ENCODE measurements at regions not wholly inside any gene's neighbourhood (a gene's known extent, or its start where the extent isn't known, plus 50 kb on each side); places are given as distances from the start of the nearest gene placed in this dataset.
"Not testable (repeated sequence)": the region's sequence is repeated elsewhere in the genome, so short reads cannot be mapped to it uniquely, and the experiment has no call there.

DNA sequence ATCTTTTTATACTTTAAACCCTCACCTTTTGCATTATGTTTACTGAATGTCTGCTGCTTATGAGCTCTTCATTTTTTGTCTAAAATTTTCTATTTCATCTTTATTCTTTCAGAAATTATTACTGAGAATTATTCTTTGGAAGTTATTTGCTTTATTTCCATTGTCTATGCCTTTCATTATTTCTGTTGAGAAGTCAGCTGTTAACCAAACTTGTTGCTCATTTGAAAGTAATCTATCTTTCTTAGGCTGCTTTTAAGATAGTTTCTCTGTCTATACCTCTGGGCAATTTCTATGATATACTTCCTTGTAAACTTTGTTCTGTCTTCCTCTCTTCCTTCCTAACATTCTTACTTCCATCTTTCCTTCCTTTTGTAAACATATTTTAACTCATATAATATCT lies 1165.9 kb upstream of the CELF2 start:
- no peak for ATAC-seq (replicated peaks)
- no peaks in the 10 kb centered on the region for H3K4me1 Mint-ChIP-seq
- H3K27ac Mint-ChIP-seq: no peak overlapping the region
- H3K4me3 Mint-ChIP-seq: no peak overlapping the region
- H3K36me3 Mint-ChIP-seq (ENCODE audit: low read depth): no peaks in the 10 kb centered on the region
- no peaks in the 10 kb centered on the region for H3K27me3 Mint-ChIP-seq
- H3K9me3 Mint-ChIP-seq: peaks cover 17% of the 10 kb centered on the region

DNA sequence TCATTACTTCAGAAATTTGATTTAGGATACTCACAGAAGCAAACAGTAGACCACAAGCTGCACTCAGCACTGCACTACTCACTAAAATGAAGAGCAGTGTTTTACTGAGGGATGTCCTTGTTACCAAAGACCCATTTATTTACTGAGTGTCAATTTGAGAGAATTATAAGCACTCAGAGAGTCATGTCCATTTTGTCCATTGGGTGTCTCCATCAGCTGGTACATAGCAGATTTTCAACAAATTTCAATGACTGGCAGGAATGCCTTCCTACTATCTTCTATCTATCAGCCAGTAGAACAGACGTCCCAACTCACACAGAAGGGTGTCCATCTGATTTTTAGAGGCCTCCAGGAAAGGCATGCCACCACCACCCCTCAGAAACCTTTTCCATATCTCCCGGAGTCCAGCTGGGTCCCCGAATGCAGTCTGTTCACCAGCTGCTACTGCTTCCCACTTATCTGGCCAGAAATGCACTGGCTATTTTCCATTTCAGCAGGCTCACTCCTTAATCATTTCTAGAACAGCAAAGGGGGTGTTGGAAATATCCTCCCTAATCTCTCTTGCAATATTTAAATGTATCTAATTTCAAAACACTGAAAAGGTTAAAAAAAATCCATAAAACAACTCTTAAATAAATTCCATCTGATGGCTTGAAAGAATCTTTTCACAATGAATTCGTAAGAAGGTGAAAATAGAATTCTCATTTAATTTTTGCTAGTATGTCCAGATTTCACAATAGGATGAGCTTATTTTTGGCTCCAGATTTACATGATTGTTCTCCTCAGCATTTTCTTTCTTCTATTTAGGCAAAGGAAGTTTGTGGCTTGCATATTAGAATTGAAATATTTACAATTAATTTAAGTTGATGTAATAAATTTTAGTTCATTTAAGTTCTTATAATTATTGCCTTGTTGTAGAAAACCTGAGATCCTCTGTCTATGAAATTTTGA lies 1164.0 kb upstream of the CELF2 start:
- Mint-ChIP-seq H3K4me3 (no peak overlapping the region), H3K9me3 (peaks cover 14% of the 10 kb centered on the region), H3K27me3 (no peaks in the 10 kb centered on the region)

DNA sequence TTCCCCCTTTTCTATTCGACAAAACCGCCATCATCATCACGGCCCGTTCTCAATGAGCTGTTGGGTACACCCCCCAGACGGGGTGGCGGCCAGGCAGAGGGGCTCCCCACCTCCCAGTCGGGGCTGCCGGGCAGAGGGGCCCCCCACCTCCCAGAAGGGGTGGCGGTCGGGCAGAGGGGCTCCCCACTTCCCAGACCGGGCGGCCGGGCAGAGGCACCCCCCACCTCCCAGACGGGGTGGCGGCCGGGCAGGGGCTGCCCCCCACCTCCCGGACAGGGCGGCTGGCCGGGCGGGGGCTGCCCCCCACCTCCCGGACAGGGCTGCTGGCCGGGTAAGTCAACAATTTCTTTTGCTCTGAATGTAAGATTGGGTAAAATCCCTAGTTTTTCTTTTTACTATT lies 1162.2 kb upstream of the CELF2 start:
- peaks cover 14% of the 10 kb centered on the region for H3K9me3 Mint-ChIP-seq
- not testable (repeated sequence) for H3K4me1 Mint-ChIP-seq; H3K27ac Mint-ChIP-seq; ATAC-seq (replicated peaks); H3K4me3 Mint-ChIP-seq; H3K27me3 Mint-ChIP-seq; H3K36me3 Mint-ChIP-seq (ENCODE audit: low read depth)

More for the DNA sequence above, 1164.0 kb upstream of the CELF2 start:
- no peak for ATAC-seq (replicated peaks)
- Mint-ChIP-seq H3K4me1 (no peaks in the 10 kb centered on the region), H3K36me3 (ENCODE audit: low read depth) (no peaks in the 10 kb centered on the region), H3K27ac (no peak overlapping the region)

DNA sequence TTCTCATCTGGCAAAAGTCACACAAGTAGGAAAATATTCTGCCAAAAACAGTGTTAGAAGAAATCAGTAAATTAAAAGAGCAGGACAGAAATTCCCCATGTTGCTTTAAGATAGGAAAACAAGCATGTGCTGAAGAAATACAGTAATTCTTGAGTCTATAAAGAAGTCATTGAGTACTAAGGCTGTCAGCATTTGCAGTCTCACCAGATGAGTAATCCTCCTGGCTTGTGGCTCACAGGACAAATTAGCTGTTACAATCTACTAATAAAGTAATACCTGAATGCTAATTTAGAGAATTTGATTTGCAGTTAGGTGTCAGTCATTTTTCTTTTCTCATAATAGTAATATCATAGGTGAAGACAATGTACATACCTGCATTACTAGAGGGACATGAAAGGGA lies 1158.9 kb upstream of the CELF2 start:
- Mint-ChIP-seq H3K36me3 (ENCODE audit: low read depth) (no peaks in the 10 kb centered on the region), H3K4me1 (no peaks in the 10 kb centered on the region), H3K27ac (no peak overlapping the region), H3K9me3 (peaks cover 3% of the 10 kb centered on the region), H3K27me3 (no peaks in the 10 kb centered on the region), H3K4me3 (no peak overlapping the region)
- no peak for ATAC-seq (replicated peaks)

DNA sequence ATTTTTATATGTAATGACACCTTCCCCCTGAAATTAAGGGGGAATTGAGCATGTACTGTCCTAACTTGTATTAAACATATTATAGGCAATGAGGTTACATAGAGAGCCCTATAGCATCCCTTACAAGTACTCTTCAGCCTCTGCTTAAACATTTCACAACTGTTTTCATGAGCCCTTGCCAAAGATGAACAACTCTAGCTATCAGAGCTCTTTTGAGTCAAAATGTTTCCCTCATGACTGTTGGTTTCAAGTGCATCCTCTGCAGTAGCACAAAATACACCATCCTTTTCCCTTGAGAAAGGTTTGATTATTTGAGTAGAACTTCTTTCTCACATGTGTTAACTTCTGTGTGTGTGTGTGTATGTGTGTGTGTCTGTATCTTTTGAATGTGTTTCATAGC lies 1157.6 kb upstream of the CELF2 start:
- no peak for ATAC-seq (replicated peaks)
- Mint-ChIP-seq H3K9me3 (peaks cover 3% of the 10 kb centered on the region), H3K36me3 (ENCODE audit: low read depth) (no peaks in the 10 kb centered on the region), H3K4me3 (no peak overlapping the region), H3K4me1 (no peaks in the 10 kb centered on the region), H3K27me3 (no peaks in the 10 kb centered on the region), H3K27ac (no peak overlapping the region)

DNA sequence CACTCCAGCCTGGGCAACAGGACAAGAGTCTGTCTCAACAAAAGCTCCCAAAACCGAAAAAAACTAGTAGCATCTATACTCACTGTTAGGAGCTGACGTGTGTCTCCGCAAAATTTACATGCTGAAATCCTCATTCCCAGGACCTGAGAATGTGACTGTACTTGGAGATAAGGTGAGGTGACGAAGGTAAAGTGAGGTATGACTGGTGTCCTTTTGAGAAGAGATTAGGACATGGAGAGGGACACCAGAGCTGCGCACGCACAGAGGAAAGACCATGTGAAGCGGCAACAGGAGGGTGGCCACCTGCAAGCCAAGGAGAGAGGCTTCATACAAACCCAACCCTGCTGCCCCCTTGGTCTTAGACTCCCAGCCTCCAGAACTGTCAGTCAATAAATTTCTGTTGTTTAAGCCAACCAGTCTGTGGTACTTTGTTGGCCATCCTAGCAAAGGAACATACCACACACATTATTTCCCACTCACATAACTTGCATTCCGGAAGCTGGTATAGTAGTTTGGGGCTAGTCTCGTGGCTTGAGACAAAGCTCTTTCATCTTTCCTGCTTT lies 1154.0 kb upstream of the CELF2 start:
- Mint-ChIP-seq H3K36me3 (ENCODE audit: low read depth) (no peaks in the 10 kb centered on the region), H3K9me3 (no peaks in the 10 kb centered on the region), H3K4me1 (no peaks in the 10 kb centered on the region), H3K27ac (no peak overlapping the region), H3K4me3 (no peak overlapping the region), H3K27me3 (no peaks in the 10 kb centered on the region)
- no peak for ATAC-seq (replicated peaks)

DNA sequence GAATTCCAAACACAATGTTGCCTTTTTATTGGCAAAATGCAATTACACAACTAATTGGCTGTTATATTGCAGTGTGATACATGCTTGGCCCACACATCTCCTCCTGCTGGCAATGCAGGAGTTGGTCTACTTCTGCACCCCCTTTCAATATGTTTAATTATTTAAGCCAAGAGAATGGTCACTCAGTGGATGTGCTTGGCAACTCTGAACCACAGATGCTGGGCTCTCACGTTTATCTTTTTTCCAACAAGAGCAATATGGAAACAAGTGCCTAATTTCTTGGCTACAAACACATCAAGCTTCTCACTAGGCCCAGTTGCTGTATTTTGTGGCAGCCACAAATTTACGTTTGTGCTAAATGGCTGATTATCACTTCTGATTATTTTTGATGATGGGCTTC lies 1149.2 kb upstream of the CELF2 start:
- H3K9me3 Mint-ChIP-seq: no peaks in the 10 kb centered on the region
- no peaks in the 10 kb centered on the region for H3K36me3 Mint-ChIP-seq (ENCODE audit: low read depth)
- no peak overlapping the region for H3K27ac Mint-ChIP-seq
- H3K4me1 Mint-ChIP-seq: no peaks in the 10 kb centered on the region
- ATAC-seq (replicated peaks): no peak
- H3K4me3 Mint-ChIP-seq: no peak overlapping the region
- H3K27me3 Mint-ChIP-seq: peaks cover 9% of the 10 kb centered on the region

DNA sequence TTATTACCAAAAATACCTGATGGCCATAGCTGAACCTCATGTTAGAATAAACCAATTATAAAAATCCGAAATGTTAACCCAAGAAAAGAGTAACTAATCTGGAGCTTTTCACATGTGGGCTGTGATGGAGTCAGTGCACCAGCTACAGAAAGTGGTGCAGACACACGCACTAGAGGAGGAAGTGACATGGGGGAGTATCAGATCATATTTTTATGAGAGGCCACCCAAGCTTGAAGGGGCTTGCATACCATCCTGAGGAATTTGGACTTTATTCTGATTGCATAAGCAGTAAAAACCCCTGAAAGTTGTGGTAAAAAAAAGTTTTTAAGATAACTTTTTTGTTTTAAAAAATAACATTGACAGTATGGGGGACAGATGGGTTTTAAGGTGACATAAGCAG lies 1148.5 kb upstream of the CELF2 start:
- H3K4me3 Mint-ChIP-seq: no peak overlapping the region
- no peak overlapping the region for H3K27ac Mint-ChIP-seq
- no peak for ATAC-seq (replicated peaks)
- no peaks in the 10 kb centered on the region for H3K36me3 Mint-ChIP-seq (ENCODE audit: low read depth)
- no peaks in the 10 kb centered on the region for H3K9me3 Mint-ChIP-seq
- no peaks in the 10 kb centered on the region for H3K4me1 Mint-ChIP-seq
- H3K27me3 Mint-ChIP-seq: peaks cover 9% of the 10 kb centered on the region

DNA sequence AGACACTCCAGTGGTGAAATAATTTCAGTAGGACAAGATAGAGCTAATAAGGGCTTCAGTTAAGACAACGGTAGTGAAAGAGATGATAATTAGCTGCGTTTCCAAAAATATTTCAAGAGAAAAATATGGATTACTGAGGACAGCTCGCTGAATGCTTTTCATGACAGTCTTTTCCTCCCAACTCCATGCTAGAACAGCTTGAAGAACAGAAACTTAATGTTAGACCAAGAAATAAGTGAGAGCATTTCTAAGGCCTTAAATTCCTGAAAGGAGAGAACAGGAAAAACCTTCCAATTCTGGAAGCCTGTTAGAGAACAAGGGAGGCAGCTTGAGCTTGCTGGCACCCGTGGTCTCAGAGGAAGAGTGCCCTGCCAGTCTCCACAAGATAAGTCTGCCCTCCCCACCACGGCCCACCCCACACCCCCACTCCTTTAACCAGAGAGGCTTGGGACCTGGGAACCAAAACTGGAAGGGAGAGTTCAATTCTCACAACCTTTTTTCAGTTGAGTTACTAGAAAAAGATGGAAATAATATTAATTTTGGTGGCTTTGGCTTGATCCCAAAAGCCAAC lies 1148.0 kb upstream of the CELF2 start:
- H3K4me3 Mint-ChIP-seq: no peak overlapping the region
- ATAC-seq (replicated peaks): no peak
- no peaks in the 10 kb centered on the region for H3K36me3 Mint-ChIP-seq (ENCODE audit: low read depth)
- no peaks in the 10 kb centered on the region for H3K9me3 Mint-ChIP-seq
- peaks cover 9% of the 10 kb centered on the region for H3K27me3 Mint-ChIP-seq
- no peaks in the 10 kb centered on the region for H3K4me1 Mint-ChIP-seq
- H3K27ac Mint-ChIP-seq: no peak overlapping the region

DNA sequence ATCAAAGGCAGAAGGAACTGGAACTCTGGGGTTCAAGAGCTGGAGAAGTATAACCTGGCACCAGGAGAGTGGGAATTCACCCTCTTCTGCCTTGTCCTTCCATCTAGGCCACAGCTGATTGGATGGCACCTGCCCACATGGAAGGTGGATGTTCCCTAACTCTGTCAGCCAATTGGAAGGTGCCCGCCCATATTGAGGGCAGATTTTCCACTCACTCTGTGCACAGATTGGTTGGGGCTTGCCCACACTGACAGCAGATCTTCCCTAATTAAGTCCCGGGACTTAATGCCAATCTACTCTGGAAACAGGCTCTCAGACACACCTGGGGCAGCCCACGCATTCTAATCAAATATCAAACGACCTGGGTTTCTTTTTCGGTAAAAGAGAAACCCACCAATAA lies 1142.3 kb upstream of the CELF2 start:
- Mint-ChIP-seq H3K27me3 (no peaks in the 10 kb centered on the region), H3K4me1 (no peaks in the 10 kb centered on the region)
- no peak for ATAC-seq (replicated peaks)

DNA sequence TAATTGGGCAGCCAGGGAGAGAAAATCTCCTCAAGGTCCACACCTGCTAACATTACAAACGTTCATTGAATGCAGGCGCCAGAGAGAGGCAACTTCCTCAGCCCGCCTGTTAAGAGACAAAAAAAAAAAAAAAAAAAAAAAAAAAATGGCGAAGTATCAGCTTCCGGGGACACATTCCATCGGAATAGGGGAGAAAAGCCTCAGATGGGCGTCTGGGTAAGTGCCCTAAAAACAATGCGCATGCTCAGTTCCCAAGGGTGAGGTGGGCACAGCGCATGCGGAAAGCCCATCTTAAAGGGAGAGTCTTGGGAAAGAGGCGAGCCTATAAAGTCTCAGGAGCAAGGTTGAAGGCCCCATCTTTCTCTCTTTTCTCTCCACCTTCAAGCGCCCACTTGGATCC lies 1139.7 kb upstream of the CELF2 start:
- no peaks in the 10 kb centered on the region for H3K4me1 Mint-ChIP-seq
- no peaks in the 10 kb centered on the region for H3K9me3 Mint-ChIP-seq
- H3K27me3 Mint-ChIP-seq: no peaks in the 10 kb centered on the region
- H3K36me3 Mint-ChIP-seq (ENCODE audit: low read depth): no peaks in the 10 kb centered on the region
- H3K27ac Mint-ChIP-seq: no peak overlapping the region
- no peak overlapping the region for H3K4me3 Mint-ChIP-seq
- ATAC-seq (replicated peaks): no peak

More for the DNA sequence above, 1142.3 kb upstream of the CELF2 start:
- Mint-ChIP-seq H3K36me3 (ENCODE audit: low read depth) (no peaks in the 10 kb centered on the region), H3K4me3 (no peak overlapping the region), H3K27ac (no peak overlapping the region), H3K9me3 (no peaks in the 10 kb centered on the region)

DNA sequence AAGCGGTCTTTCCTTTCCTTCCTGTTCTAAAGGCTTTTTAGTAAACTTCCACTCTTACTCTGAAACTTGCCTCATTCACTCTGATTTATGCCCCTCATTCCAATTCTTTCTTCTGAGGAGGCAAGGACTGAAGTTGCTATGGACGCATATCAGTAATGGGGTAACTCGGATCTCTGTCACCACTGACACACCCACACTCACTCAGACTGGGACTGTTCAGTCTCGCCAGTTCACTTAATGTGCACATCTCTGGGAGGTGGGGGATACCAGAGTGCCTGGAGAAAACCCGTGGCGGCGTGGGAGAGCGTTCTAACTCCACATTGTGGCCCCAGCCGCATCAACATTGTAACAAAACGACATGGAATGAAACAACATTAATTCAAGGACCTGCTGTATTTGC lies 1139.3 kb upstream of the CELF2 start:
- Mint-ChIP-seq H3K27me3 (no peaks in the 10 kb centered on the region), H3K9me3 (no peaks in the 10 kb centered on the region), H3K27ac (no peak overlapping the region), H3K4me1 (no peaks in the 10 kb centered on the region), H3K36me3 (ENCODE audit: low read depth) (no peaks in the 10 kb centered on the region), H3K4me3 (no peak overlapping the region)
- no peak for ATAC-seq (replicated peaks)

DNA sequence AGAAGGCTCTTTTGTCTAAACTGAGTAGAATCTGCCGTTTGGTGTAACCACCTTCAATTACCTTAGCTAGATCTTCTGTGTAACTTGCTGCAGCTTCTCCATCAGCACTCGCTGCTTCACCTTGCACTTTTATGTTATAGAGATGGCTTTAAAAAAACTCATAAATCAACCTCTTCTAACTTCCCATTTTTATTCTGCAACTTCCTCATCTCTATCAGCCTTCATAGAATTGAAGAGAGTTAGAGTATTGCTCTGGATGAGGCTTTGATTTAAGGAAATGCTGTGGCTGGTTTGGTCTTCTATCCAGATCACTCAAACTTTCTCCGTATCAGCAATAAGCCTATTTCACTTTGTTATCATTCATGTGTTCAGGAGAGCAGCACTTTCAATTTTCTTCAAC lies 1131.9 kb upstream of the CELF2 start:
- peaks cover 6% of the 10 kb centered on the region for H3K27me3 Mint-ChIP-seq
- no peaks in the 10 kb centered on the region for H3K36me3 Mint-ChIP-seq (ENCODE audit: low read depth)
- no peaks in the 10 kb centered on the region for H3K9me3 Mint-ChIP-seq
- H3K4me1 Mint-ChIP-seq: no peaks in the 10 kb centered on the region
- H3K4me3 Mint-ChIP-seq: no peak overlapping the region
- ATAC-seq (replicated peaks): no peak
- no peak overlapping the region for H3K27ac Mint-ChIP-seq

DNA sequence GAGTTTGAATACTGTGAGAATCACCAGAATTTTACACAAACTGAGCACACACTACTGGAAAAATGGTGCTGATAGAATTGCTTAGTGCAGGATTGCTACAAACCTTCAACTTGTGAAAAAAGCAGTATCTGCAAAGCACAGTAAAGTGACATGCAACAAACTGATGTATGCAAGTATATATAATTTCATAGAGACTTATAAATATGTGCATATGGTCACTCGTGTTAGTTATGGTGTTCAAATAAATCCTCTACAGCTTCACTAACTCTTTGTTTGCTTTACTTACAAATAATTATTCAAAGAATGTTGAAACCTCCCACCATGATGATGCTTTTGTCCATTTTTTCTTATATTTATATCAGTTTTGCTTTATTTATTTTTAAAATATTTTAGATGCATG lies 1130.9 kb upstream of the CELF2 start:
- no peaks in the 10 kb centered on the region for H3K36me3 Mint-ChIP-seq (ENCODE audit: low read depth)

DNA sequence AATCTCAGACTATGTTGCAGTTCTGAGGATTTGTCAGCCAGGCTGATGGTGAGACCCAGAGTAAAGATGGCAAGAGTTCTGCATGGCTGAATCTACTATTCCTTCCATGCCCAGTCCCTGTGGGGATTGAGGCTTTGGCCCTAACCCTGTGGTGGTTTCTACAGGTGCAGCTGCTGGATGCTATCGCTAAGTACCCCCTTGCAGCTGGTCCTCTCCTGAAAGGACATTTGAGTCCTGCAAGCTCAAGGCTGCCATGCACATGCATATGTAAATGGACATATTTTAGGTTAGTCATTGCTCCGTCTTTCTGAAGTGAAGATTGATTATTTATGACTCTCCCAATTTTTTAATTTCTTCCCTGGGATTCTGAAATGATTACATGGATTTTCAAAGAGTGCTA lies 1122.2 kb upstream of the CELF2 start:
- no peaks in the 10 kb centered on the region for H3K36me3 Mint-ChIP-seq (ENCODE audit: low read depth)
- no peak overlapping the region for H3K4me3 Mint-ChIP-seq
- H3K4me1 Mint-ChIP-seq: no peaks in the 10 kb centered on the region
- H3K9me3 Mint-ChIP-seq: no peaks in the 10 kb centered on the region
- H3K27me3 Mint-ChIP-seq: peaks cover 5% of the 10 kb centered on the region
- ATAC-seq (replicated peaks): no peak
- no peak overlapping the region for H3K27ac Mint-ChIP-seq

More for the DNA sequence above, 1130.9 kb upstream of the CELF2 start:
- H3K27ac Mint-ChIP-seq: no peak overlapping the region
- peaks cover 9% of the 10 kb centered on the region for H3K27me3 Mint-ChIP-seq
- H3K4me3 Mint-ChIP-seq: no peak overlapping the region
- no peaks in the 10 kb centered on the region for H3K4me1 Mint-ChIP-seq
- H3K9me3 Mint-ChIP-seq: no peaks in the 10 kb centered on the region
- ATAC-seq (replicated peaks): no peak

Measured in activated T-helper 17 cell treated with anti-CD3 and anti-CD28 coated beads, Interleukin-2, amount 50 U/mL, for 72 hours (primary cell).